ENCODE measurements at regions not wholly inside any gene's neighbourhood (a gene's known extent, or its start where the extent isn't known, plus 50 kb on each side); places are given as distances from the start of the nearest gene placed in this dataset.

GRCh38 chr20:11278461-11278860 lies 604.7 kb upstream of the JAG1 start:
- TF ChIP-seq REST (IDR thresholded peaks at IDR 0.05; ENCODE audit: low read depth, low read length), result no peak
- TF ChIP-seq CTCF (IDR thresholded peaks at IDR 0.05), result no peak
- no peak for TF ChIP-seq MXI1 (IDR thresholded peaks at IDR 0.05; ENCODE audit: low read depth, low read length)
- no peak for TF ChIP-seq EZH2phosphoT487 (IDR thresholded peaks at IDR 0.05; ENCODE audit: borderline replicate concordance, low read depth)
- no peak for TF ChIP-seq FOXM1 (IDR thresholded peaks at IDR 0.05; ENCODE audit: low read depth)
- no peak for TF ChIP-seq RAD21 (IDR thresholded peaks at IDR 0.05; ENCODE audit: low read length)
- no peak for TF ChIP-seq MAX (IDR thresholded peaks at IDR 0.05; ENCODE audit: low read depth)
- TF ChIP-seq RFX5 (IDR thresholded peaks at IDR 0.05; ENCODE audit: low read length), result no peak
- TF ChIP-seq USF2 (IDR thresholded peaks at IDR 0.05; ENCODE audit: borderline replicate concordance, low read depth, low read length), result no peak
